GM18508 (cell line): ENCODE measurements at regions not wholly inside any gene's neighbourhood (a gene's known extent, or its start where the extent isn't known, plus 50 kb on each side); places are given as distances from the start of the nearest gene placed in this dataset.

ENCODE experiments used
- ATAC-seq: cut with Tn5 transposase; IDR thresholded peaks from one replicate; pipeline ENCODE4 v1.9.1; 2021; ENCODE audit warnings: moderate number of reproducible peaks; ENCODE audit not compliant: insufficient read depth, unreplicated experiment

- ATAC-seq, result no peak
Measured at GRCh38 chr17:77375108-77375916, 234.5 kb downstream of the SEC14L1 start.

GRCh38 chr17:77375917-77376651 is 235.3 kb downstream of the SEC14L1 start:
- no peak for ATAC-seq

GRCh38 chr17:77376795-77377709 is 236.3 kb downstream of the SEC14L1 start:
- ATAC-seq, result no peak

DNA sequence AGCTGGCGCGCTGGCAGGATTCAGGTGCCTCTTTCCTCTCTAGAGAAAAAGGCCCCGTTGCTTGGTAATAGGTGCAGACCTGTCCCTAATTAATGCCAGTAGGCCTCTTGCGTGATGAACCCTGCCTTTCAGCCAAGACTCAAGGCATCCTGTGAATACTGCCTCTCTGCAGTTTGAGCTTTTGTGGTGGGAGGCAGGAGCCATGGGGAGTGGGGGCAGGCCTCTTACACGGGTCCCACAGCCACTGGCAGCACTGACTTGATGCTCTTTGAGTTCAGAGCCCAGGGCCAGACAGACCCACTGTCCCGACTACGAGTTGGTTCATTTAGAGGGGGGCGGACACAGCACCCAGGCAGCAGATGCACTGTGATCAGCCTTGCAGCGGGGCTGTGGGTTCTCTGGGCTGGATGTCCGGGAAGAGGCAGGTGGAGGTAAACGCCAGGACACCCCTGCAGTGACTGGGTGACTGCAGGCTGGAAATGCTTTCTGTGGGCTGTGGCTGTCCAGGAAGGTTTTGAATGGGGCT is 237.0 kb downstream of the SEC14L1 start:
- no peak for ATAC-seq

- ATAC-seq, result no peak
Measured at GRCh38 chr17:77378318-77379064, 237.7 kb downstream of the SEC14L1 start.

- no peak for ATAC-seq
Measured at GRCh38 chr17:77379065-77379428, 238.3 kb downstream of the SEC14L1 start.

GRCh38 chr17:77379832-77380231 is 239.1 kb downstream of the SEC14L1 start:
- ATAC-seq, result no peak

- ATAC-seq, result no peak
Measured at GRCh38 chr17:77380395-77381184, 239.8 kb downstream of the SEC14L1 start.

DNA sequence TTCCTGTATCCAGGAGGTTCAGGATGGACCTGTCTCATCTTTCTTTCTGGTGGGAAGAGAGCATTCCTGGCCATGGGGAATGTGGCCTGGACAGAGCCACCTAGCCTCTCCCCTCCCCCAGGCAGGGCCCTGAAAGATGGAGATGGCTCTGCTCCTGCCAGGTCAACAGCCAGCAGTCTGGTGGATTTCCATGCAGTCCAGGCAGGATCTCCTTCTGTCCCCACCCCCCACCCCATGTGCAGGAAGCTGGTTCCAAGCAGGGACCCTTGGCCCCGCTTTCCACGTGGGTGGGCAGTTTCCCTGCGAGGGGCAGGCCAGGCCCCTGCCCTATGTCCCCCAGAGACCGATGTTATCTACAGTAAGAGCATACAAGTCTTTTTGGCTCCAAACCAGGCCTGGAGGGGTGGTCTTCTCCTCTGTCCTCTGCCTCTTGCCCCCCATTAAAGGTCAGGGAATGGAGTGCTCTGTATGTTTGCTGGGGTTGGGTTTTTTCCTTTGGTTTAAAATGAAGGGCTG is 240.5 kb downstream of the SEC14L1 start:
- ATAC-seq, result no peak

DNA sequence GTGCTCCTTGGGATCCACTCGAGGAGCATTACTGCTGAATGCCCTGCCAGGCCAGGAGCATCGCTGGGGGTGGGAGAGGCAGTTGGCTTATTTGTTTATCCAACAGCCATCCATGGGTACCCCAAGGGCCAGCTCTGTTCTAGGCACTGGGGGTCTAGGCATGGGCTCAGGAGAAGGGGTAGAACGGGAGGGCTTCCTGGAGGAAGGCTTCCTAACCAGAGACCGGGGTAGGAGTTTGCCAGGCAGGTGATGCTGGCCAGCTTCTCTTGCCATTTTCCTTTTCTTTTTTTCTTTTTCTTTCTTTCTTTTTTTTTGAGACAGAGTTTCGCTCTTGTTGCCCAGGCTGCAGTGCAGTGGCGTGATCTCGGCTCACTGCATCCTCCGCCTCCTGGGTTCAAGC is 241.0 kb downstream of the SEC14L1 start:
- no peak for ATAC-seq

- ATAC-seq, result no peak
Measured at GRCh38 chr17:77382356-77382911, 241.7 kb downstream of the SEC14L1 start.

DNA sequence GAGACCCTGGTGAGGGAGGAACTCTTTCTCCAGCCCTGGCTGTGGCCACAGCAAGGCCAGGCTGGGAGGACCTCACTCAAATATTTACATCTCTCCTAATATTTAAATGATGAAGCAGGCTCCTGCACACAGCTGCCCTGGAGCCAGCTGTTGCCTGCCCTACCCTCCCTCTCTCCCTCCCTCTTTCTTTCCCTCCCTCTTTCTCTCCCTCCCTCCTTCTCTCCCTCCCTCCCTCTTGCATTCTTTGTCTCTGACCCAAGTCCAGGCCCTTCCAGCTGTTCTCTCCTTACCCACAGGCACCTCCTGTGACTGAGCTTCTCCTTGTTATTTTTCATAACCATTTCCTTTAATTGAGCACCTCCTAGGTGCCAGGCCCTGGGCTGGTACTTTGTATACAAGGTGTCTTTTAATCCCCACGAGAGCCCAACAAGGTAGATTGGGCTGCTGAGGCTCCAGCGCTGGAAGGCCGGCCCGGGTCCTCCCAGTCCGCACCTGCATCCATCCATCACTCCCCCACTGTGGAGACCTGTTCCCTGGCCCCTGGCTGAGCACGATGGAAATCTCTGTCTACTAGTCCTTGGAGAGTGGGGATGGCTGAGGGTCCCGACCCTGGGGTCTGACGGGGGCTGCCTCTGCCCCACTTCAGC is 242.3 kb downstream of the SEC14L1 start:
- ATAC-seq, result no peak

DNA sequence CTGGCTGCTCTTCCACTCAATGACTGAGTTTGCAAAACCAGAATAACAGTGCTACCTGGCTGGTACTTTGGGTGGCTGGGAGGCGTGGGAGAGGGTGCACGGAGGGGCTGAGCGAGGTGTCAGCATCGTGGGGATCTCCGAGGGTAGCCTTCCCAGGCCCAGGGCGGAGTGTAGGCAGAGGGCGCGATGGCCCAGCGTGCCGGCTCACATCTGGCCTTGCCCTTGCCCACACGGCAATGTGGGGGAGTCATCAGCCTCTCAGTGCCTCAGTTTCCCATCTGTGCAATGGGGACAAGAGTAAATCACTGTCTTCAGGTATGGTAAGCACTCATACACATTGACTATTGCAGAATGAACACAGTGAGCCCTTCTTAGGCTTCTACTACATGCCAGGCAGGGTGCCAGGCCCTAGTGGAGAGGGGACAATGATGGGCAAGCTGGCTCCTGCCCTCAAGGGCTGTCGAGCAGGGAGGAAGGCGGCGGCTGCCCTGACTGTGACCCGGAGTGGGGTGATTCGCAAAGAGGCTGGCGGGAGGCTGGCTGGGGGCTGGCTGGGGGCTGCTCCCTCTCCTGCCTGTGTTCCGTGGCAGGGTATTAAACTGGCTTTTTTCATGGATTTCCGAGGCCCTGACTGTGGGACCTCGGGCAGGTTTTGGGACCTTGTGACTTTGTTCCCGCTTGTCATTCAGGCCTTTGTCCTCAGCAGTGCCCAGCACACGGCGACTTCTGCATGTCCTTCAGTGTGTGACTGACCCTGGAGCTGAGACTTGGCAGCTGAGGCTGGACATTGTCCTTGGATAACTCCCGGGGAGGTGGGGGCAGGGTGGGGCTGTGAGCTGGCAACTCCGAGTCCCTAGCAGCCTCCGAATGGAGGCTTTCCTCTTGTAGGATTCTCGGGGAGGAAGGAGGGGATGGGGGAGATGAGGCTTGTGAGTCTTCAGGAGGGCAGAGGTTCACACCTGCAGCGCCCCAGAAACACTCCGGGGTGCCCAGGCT is 243.1 kb downstream of the SEC14L1 start:
- ATAC-seq, result no peak

- no peak for ATAC-seq
Measured at GRCh38 chr17:77385750-77386501, 245.2 kb downstream of the SEC14L1 start.

DNA sequence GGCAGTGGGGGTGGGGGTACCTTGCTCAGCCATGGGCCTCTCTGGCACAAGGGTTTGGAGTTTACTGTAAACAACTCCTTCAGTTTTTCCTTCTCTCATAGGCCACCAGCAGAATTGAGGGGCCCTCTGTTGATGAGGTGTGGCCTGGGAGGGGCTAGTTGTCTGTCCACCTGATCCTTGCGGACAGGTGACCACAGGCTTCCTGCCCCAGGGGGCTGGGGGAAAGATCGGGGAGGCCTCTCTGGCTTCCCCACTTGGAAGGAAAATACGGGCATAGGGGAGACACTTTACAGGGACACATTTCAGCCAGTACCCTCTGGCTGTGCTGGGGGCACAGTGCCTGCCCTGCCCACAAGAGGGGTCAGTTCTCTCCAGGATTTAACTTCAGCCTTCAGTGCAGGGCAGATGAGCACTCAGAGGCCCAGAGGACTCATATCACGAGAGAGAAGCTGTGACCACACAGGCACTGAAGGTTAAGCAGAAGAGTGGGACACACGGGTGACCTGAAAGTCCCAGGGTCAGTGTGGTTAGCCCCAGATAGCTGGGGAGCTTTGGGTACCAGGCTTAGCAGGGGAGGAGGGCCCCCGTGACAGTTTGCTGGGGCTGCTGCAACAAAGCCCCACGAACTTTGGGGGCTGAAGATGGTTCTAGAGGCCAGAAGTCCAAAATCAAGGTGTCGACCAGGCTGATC is 245.9 kb downstream of the SEC14L1 start:
- ATAC-seq, result no peak

GRCh38 chr17:77387891-77388290 is 247.1 kb downstream of the SEC14L1 start:
- no peak for ATAC-seq
